Sigmoid colon (tissue), 6 donors: ENCODE measurements at regions not wholly inside any gene's neighbourhood (a gene's known extent, or its start where the extent isn't known, plus 50 kb on each side); places are given as distances from the start of the nearest gene placed in this dataset.

ENCODE experiments used
- DNase-seq: peaks from one replicate; pipeline ENCODE4 v3.0.0-alpha.2; 2019
- H3K27ac ChIP-seq, 4 donors: fragments of 200-600 bp; sonication (generic); one replicate each; pipeline ENCODE4 v1.5.1; 2016 to 2019; ENCODE audit warnings: mild to moderate bottlenecking in 1 of 4
- H3K27me3 ChIP-seq, 3 donors: fragments of 200-600 bp; sonication (generic); one replicate each; pipeline ENCODE4 v1.5.1; 2019; ENCODE audit warnings: mild to moderate bottlenecking in 1 of 3
- H3K36me3 ChIP-seq, 4 donors: fragments of 200-600 bp; sonication (generic); one replicate each; pipeline ENCODE4 v1.5.1; 2016 to 2019
- H3K4me1 ChIP-seq, 4 donors: fragments of 200-600 bp; sonication (generic); one replicate each; pipeline ENCODE4 v1.5.1; 2017 to 2019
- H3K4me3 ChIP-seq, 4 donors: fragments of 200-600 bp; sonication (generic); one replicate each; pipeline ENCODE4 v1.5.1; 2017 to 2019; ENCODE audit warnings: mild to moderate bottlenecking in 2 of 4, moderate library complexity in 1 of 4
- H3K9me3 ChIP-seq, 4 donors: fragments of 200-600 bp in 3 of 4; sonication (generic) in 3 of 4; one replicate each; pipeline versions ENCODE4 v1.5.1 to v1.6.1; 2013 to 2019
- CTCF ChIP-seq, 4 experiments: fragments of 450-650 bp in 3 of 4; fragments of 200-600 bp in 1 of 4; IDR thresholded peaks; one replicate each; pipeline ENCODE4 v1.5.1; 2016 to 2019; ENCODE audit warnings: antibody characterized with exemption in 4 of 4, mild to moderate bottlenecking in 3 of 4, moderate library complexity in 2 of 4
- EP300 ChIP-seq, 4 donors: sonication (generic); formaldehyde crosslinking; IDR thresholded peaks; one replicate each; pipeline ENCODE4 v1.6.1; 2017; ENCODE audit warnings: antibody characterized with exemption in 4 of 4
- POLR2A ChIP-seq, 2 donors: fragments of 450-650 bp; IDR thresholded peaks; one replicate each; pipeline ENCODE4 v1.6.1; 2016; ENCODE audit warnings: antibody characterized with exemption in 2 of 2, mild to moderate bottlenecking in 2 of 2, moderate library complexity in 2 of 2
- POLR2AphosphoS5 ChIP-seq, 4 donors: sonication (generic); formaldehyde crosslinking; IDR thresholded peaks; one replicate each; pipeline ENCODE4 v1.6.1; 2017; ENCODE audit warnings: antibody characterized with exemption in 4 of 4
- WGBS, 2 donors: extraction: QIAGEN DNeasy Blood & Tissue Kit; methylation state at CpG; one replicate each; pipeline ENCODE4 v1.1.7; 2013; 5-methylcytosine and 5-hydroxymethylcytosine counted together
- intact Hi-C: fragments of 100-400 bp; cut with DNase I; formaldehyde crosslinking; loops from one replicate; pipeline ENCODE4 v1.15.1; 2023
- donor health status: healthy with polysubstance abuse.
- donor health status: healthy.

GRCh38 chr6:94645191-94645590, 932.1 kb upstream of the MANEA start:
- Histone ChIP-seq H3K36me3 (no peaks in the 10 kb centered on the region), H3K27me3 (no peaks in the 10 kb centered on the region), H3K27ac (no peak overlapping the region), H3K4me3 (no peak overlapping the region), H3K4me1 (no peaks in the 10 kb centered on the region), H3K9me3 (no peaks in the 10 kb centered on the region)
- no peak for DNase-seq
- intact Hi-C loops: no loop called here
- TF ChIP-seq CTCF (IDR thresholded peaks at IDR 0.05) (no peak), POLR2A (IDR thresholded peaks at IDR 0.05) (no peak), EP300 (IDR thresholded peaks at IDR 0.05) (no peak), POLR2AphosphoS5 (IDR thresholded peaks at IDR 0.05) (no peak)

DNA sequence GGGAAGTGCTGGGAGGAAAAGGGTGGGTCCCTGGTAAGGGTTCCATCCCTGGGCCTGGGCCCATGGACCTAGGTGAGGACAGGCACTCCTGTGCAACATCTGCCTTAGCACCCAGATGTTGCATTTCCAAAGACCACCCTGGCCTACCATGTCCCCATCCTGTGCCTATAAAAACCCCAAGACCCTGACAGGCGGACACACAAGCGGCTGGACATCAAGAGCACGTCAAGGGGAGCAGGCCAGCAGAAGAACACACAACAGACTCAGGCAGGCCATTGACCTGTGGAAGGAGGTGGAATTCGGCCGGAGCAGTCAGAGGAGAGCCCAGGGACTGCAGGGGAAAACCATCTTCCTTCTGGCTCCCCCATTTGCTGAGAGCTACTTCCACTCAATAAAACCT, 937.8 kb upstream of the MANEA start:
- Histone ChIP-seq H3K36me3 (no peaks in the 10 kb centered on the region), H3K27ac (no peak overlapping the region), H3K4me1 (no peaks in the 10 kb centered on the region), H3K4me3 (no peak overlapping the region), H3K27me3 (no peaks in the 10 kb centered on the region), H3K9me3 (no peaks in the 10 kb centered on the region)
- no peak for DNase-seq
- intact Hi-C loops: no loop called here
- WGBS, 2 donors: 71 to 84% methylated on average over 5 of the region's 5 CpGs
- no peak for TF ChIP-seq POLR2A (IDR thresholded peaks at IDR 0.05)
- no peak for TF ChIP-seq EP300 (IDR thresholded peaks at IDR 0.05)
- TF ChIP-seq POLR2AphosphoS5 (IDR thresholded peaks at IDR 0.05): no peak
- TF ChIP-seq CTCF (IDR thresholded peaks at IDR 0.05): no peak

DNA sequence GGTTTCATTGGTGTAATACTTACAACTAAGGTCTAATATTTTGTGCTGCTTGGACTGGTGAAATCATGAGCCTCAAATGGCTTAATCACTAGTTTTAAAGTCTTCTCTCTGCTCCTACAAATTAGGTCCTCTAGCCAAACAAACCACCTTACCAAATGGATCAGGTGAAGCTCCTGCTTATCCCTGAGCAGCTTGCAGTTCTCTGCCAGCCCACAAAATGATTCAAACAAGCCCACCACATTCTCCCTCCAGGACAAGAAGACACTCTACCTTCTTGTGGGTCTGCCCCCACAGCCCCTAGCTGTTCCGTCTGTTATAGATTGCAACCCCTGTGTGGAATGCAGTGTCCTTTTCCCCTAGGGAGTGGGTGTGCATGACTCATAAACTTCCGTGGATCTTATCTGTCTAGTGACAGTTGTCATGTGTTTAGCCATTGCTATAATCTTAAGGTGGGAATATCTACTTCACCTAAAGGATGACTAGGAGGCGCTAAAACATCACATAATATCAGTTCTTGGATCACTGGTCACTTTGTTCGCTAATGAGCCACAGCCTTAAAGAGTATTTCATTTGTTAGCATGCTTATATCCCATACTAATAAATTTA, 940.5 kb upstream of the MANEA start:
- H3K4me1 ChIP-seq: no peaks in the 10 kb centered on the region
- TF ChIP-seq EP300 (IDR thresholded peaks at IDR 0.05) (no peak), CTCF (IDR thresholded peaks at IDR 0.05) (no peak), POLR2AphosphoS5 (IDR thresholded peaks at IDR 0.05) (no peak), POLR2A (IDR thresholded peaks at IDR 0.05) (no peak)
- no peak overlapping the region for H3K27ac ChIP-seq
- intact Hi-C loops: no loop called here
- no peak for DNase-seq
- no peaks in the 10 kb centered on the region for H3K27me3 ChIP-seq
- WGBS, 2 donors: 26 to 34% methylated on average over 4 of the region's 4 CpGs
- no peaks in the 10 kb centered on the region for H3K9me3 ChIP-seq
- no peak overlapping the region for H3K4me3 ChIP-seq
- H3K36me3 ChIP-seq: no peaks in the 10 kb centered on the region

DNA sequence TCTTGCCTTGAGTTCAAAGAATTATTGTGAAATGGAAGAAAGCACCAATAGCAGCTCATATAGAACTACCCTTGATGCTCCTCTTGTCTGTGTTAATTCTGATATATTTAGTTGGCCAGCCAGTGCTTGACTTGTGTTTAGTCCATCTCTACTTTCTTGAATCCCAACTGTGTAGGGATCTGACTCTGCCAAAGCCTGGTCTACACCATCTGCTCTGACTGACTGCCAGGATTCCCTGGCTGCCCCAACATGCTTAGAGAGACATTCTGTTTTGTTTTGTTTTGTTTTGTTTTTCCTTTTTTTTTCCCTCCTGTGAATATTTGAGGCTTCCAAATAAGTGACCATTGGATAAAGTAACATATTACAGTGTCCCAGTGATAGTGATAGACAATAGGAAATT, 953.7 kb upstream of the MANEA start:
- Histone ChIP-seq H3K4me1 (no peaks in the 10 kb centered on the region), H3K36me3 (no peaks in the 10 kb centered on the region), H3K9me3 (no peaks in the 10 kb centered on the region), H3K4me3 (no peak overlapping the region), H3K27ac (no peak overlapping the region), H3K27me3 (no peaks in the 10 kb centered on the region)
- TF ChIP-seq POLR2A (IDR thresholded peaks at IDR 0.05) (no peak), POLR2AphosphoS5 (IDR thresholded peaks at IDR 0.05) (no peak), EP300 (IDR thresholded peaks at IDR 0.05) (no peak), CTCF (IDR thresholded peaks at IDR 0.05) (no peak)
- intact Hi-C loops: no loop called here
- no peak for DNase-seq

DNA sequence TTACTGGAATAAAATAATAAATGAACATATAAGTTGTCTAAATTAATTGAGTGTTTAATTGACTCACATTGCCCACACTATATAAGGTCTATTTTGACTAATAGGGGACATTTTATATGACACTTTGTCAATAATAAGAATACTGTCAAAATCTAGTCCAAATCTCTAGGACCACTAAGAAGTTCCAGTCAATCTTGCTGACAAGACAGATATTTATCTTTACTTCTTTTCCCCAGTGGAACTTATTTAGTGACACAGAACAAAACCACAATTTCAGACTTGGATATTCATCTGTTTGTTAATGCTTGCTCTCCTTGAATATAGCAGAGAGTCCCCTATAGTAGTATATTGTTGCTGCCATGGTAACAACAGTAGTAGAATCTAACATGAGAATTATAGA, 954.6 kb upstream of the MANEA start:
- H3K27me3 ChIP-seq: no peaks in the 10 kb centered on the region
- no peak overlapping the region for H3K27ac ChIP-seq
- no peak overlapping the region for H3K4me3 ChIP-seq
- intact Hi-C loops: no loop called here
- no peaks in the 10 kb centered on the region for H3K4me1 ChIP-seq
- TF ChIP-seq POLR2A (IDR thresholded peaks at IDR 0.05): no peak
- TF ChIP-seq CTCF (IDR thresholded peaks at IDR 0.05): no peak
- TF ChIP-seq EP300 (IDR thresholded peaks at IDR 0.05): no peak
- no peak for TF ChIP-seq POLR2AphosphoS5 (IDR thresholded peaks at IDR 0.05)
- no peak for DNase-seq
- no peaks in the 10 kb centered on the region for H3K9me3 ChIP-seq
- no peaks in the 10 kb centered on the region for H3K36me3 ChIP-seq
